ENCODE measurements at regions not wholly inside any gene's neighbourhood (a gene's known extent, or its start where the extent isn't known, plus 50 kb on each side); places are given as distances from the start of the nearest gene placed in this dataset.

DNA sequence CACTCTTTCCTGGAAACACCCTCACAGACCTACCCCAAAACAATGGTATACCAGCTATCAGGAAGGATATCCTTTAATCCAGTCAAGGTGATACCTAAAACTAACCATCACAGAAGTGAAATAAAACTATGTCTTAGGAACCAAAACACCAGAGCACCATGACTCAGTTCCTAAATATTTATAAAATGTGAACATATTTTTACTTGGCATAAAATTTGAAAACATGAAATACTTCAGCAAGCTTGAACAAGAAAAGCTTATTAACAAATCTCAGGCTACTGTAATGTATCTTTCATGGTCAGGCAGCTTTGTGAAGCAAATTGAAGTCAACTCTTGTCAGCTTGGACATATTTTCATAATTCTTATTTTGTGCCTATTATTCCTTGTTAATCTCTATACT is 440.8 kb upstream of the CDH20 start:
- TF ChIP-seq EZH2 (IDR thresholded peaks at IDR 0.05; ENCODE audit: borderline replicate concordance, low read depth, low read length, poor library complexity, severe bottlenecking) = no peak
- TF ChIP-seq, protein P1, sequence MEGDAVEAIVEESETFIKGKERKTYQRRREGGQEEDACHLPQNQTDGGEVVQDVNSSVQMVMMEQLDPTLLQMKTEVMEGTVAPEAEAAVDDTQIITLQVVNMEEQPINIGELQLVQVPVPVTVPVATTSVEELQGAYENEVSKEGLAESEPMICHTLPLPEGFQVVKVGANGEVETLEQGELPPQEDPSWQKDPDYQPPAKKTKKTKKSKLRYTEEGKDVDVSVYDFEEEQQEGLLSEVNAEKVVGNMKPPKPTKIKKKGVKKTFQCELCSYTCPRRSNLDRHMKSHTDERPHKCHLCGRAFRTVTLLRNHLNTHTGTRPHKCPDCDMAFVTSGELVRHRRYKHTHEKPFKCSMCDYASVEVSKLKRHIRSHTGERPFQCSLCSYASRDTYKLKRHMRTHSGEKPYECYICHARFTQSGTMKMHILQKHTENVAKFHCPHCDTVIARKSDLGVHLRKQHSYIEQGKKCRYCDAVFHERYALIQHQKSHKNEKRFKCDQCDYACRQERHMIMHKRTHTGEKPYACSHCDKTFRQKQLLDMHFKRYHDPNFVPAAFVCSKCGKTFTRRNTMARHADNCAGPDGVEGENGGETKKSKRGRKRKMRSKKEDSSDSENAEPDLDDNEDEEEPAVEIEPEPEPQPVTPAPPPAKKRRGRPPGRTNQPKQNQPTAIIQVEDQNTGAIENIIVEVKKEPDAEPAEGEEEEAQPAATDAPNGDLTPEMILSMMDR (conservative IDR thresholded peaks at IDR 0.05; ENCODE audit: low read depth, low read length) = no peak
- Histone ChIP-seq H3K36me3 (ENCODE audit: insufficient read depth, low read length, poor library complexity, severe bottlenecking) (no peaks in the 10 kb centered on the region), H3K27ac (ENCODE audit: low read depth, low read length, poor library complexity, severe bottlenecking) (no peak overlapping the region), H3K4me1 (ENCODE audit: insufficient read depth, low read length, poor library complexity, severe bottlenecking) (no peaks in the 10 kb centered on the region), H3K4me3 (ENCODE audit: low read depth, low read length, poor library complexity, severe bottlenecking) (no peak overlapping the region), H3K27me3 (replicated peaks; ENCODE audit: insufficient read depth, low read depth, low read length, poor library complexity) (no peaks in the 10 kb centered on the region), H3K9me3 (ENCODE audit: low read depth, low read length, poor library complexity, severe bottlenecking) (no peaks in the 10 kb centered on the region)
- no TSS peak for BruUV-seq (replicated peaks)
- no peak for DNase-seq (ENCODE audit: low spot score)
- ChIA-PET CTCF (no interaction called here), POLR2A (ENCODE audit: low non-redundant PET) (no interaction called here)
- intact Hi-C loops (cut with micrococcal nuclease; ENCODE audit: unreplicated experiment) = no loop called here

GRCh38 chr18:60892855-60893254 is 440.4 kb upstream of the CDH20 start:
- no peak for DNase-seq (ENCODE audit: low spot score)
- no TSS peak for BruUV-seq (replicated peaks)
- Histone ChIP-seq H3K27me3 (replicated peaks; ENCODE audit: insufficient read depth, low read depth, low read length, poor library complexity) (no peaks in the 10 kb centered on the region), H3K4me3 (ENCODE audit: low read depth, low read length, poor library complexity, severe bottlenecking) (no peak overlapping the region), H3K4me1 (ENCODE audit: insufficient read depth, low read length, poor library complexity, severe bottlenecking) (no peaks in the 10 kb centered on the region), H3K36me3 (ENCODE audit: insufficient read depth, low read length, poor library complexity, severe bottlenecking) (no peaks in the 10 kb centered on the region), H3K9me3 (ENCODE audit: low read depth, low read length, poor library complexity, severe bottlenecking) (no peaks in the 10 kb centered on the region), H3K27ac (ENCODE audit: low read depth, low read length, poor library complexity, severe bottlenecking) (no peak overlapping the region)
- intact Hi-C loops (cut with micrococcal nuclease; ENCODE audit: unreplicated experiment) = no loop called here
- ChIA-PET POLR2A (ENCODE audit: low non-redundant PET) (no interaction called here), CTCF (no interaction called here)
- TF ChIP-seq, protein P1 (conservative IDR thresholded peaks at IDR 0.05; ENCODE audit: low read depth, low read length) = no peak
- TF ChIP-seq EZH2 (IDR thresholded peaks at IDR 0.05; ENCODE audit: borderline replicate concordance, low read depth, low read length, poor library complexity, severe bottlenecking) = no peak

DNA sequence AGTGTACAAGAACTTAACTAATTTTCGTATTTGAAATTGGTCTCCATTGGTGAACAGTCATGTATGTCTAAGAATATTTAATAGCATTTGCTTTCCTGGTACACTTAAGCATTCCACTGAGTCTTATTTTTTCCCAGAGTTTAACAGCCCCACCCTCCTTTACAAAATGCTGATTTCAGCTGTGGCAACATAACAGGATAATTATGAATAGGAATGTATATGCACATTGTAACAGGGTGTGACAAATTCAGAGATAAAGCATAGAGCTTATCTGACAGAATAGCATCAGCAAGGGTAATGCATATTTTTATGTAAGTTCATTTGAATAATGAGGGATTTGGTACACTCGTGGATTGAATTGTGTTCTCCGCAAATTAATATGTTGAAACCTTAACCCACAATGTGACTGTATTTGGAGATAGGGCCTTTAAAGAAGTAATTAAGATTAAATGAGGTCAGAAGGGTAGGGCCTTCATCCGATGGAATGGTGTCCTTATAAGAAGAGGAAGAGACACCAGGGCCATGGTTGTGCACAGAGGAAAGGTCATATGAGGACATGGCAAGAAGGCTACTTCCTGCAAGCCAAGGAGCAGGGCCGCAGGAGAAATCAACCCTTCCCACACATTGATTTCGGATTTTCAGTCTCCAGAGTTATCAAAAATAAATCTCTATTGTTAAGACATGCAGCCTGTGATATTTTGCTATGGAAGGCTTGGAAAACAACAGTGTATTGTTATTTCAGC is 439.7 kb upstream of the CDH20 start:
- ChIA-PET POLR2A (ENCODE audit: low non-redundant PET) (no interaction called here), CTCF (no interaction called here)
- Histone ChIP-seq H3K27ac (ENCODE audit: low read depth, low read length, poor library complexity, severe bottlenecking) (no peak overlapping the region), H3K4me1 (ENCODE audit: insufficient read depth, low read length, poor library complexity, severe bottlenecking) (no peaks in the 10 kb centered on the region), H3K36me3 (ENCODE audit: insufficient read depth, low read length, poor library complexity, severe bottlenecking) (no peaks in the 10 kb centered on the region), H3K9me3 (ENCODE audit: low read depth, low read length, poor library complexity, severe bottlenecking) (no peaks in the 10 kb centered on the region), H3K27me3 (replicated peaks; ENCODE audit: insufficient read depth, low read depth, low read length, poor library complexity) (no peaks in the 10 kb centered on the region), H3K4me3 (ENCODE audit: low read depth, low read length, poor library complexity, severe bottlenecking) (no peak overlapping the region)
- DNase-seq (ENCODE audit: low spot score) = no peak
- TF ChIP-seq EZH2 (IDR thresholded peaks at IDR 0.05; ENCODE audit: borderline replicate concordance, low read depth, low read length, poor library complexity, severe bottlenecking) = no peak
- TF ChIP-seq, protein P1 (conservative IDR thresholded peaks at IDR 0.05; ENCODE audit: low read depth, low read length) = no peak
- no TSS peak for BruUV-seq (replicated peaks)
- intact Hi-C loops (cut with micrococcal nuclease; ENCODE audit: unreplicated experiment) = no loop called here

Data from A673 (cell line).